SK-N-MC (cell line): ENCODE measurements at regions not wholly inside any gene's neighbourhood (a gene's known extent, or its start where the extent isn't known, plus 50 kb on each side); places are given as distances from the start of the nearest gene placed in this dataset.
"Not testable (repeated sequence)": the region's sequence is repeated elsewhere in the genome, so short reads cannot be mapped to it uniquely, and the experiment has no call there.

Source experiments
- EZH2 ChIP-seq: fragments of 200-600 bp; sonication (generic); IDR thresholded peaks from one replicate; pipeline ENCODE4 v1.6.1; 2017; ENCODE audit warnings: antibody characterized with exemption
- FOXP2 ChIP-seq: optimal IDR thresholded peaks from 2 replicates; pipeline ENCODE3; 2011; ENCODE audit warnings: mild to moderate bottlenecking, moderate library complexity; ENCODE audit not compliant: insufficient read depth; ENCODE audit errors: extremely low read length, control extremely low read depth
- POLR2AphosphoS5 ChIP-seq: IDR thresholded peaks from 2 replicates; pipeline ENCODE4 v1.6.1; 2012; ENCODE audit warnings: mild to moderate bottlenecking, low read depth, low read length, borderline replicate concordance

- not testable (repeated sequence) for TF ChIP-seq EZH2, POLR2AphosphoS5, FOXP2
Measured at GRCh38 chr6:802223-802622, 109.3 kb upstream of the EXOC2 start.
